GM12878 (cell line): ENCODE measurements at regions not wholly inside any gene's neighbourhood (a gene's known extent, or its start where the extent isn't known, plus 50 kb on each side); places are given as distances from the start of the nearest gene placed in this dataset.

Experiments
- ATAC-seq: fragments of 200-7000 bp; cut with Tn5 transposase; 3 replicates; pipeline ENCODE4 v1.9.1; 2020; ENCODE audit warnings: mild to moderate bottlenecking, moderate library complexity
- BruUV-seq: library from RNA; stranded (reverse); fragments of 400-500 nt; replicated peaks from 2 replicates; lab custom pipeline; 2021; lab: Mats Ljungman, UMichigan
- CTCF ChIA-PET: fragments of 300-600 bp; sonication (Branson Sonifier 250); formaldehyde crosslinking; extraction: SDS; loops from one replicate; lab custom pipeline; 2021; ENCODE audit warnings: inconsistent platforms; lab: Yijun Ruan, JAX
- POLR2A ChIA-PET: fragments of 350-600 bp; formaldehyde crosslinking; extraction: SDS; loops from one replicate; lab custom pipeline; 2021; ENCODE audit warnings: inconsistent platforms; lab: Charles Lee
- RAD21 ChIA-PET: fragments of 300-600 bp; sonication (Branson Sonifier 250); formaldehyde crosslinking; loops from one replicate; lab custom pipeline; 2023; ENCODE audit warnings: antibody characterized with exemption; ENCODE audit not compliant: unreplicated experiment; lab: Charles Lee
- SMC1A ChIA-PET: fragments of 300-600 bp; sonication (Branson Sonifier 250); formaldehyde crosslinking; loops from one replicate; lab custom pipeline; 2023; ENCODE audit not compliant: unreplicated experiment, uncharacterized antibody; lab: Charles Lee
- DNase-seq: peaks from one replicate; pipeline ENCODE4 v3.0.0-alpha.2; 2011; ENCODE audit warnings: low read depth, low spot score
- FAIRE-seq: peaks from 3 replicates; lab custom pipeline; 2011; peaks lifted over from hg19 to GRCh38; lab: Jason Lieb, UNC
- H2AFZ ChIP-seq: 2 replicates; pipeline ENCODE4 v1.6.0; 2011; ENCODE audit warnings: low read depth, low read length, control low read depth; ENCODE audit not compliant: control insufficient read depth
- H3K27ac ChIP-seq: 2 replicates; pipeline ENCODE4 v1.5.1; 2011; ENCODE audit warnings: control low read depth; ENCODE audit not compliant: control insufficient read depth, insufficient read depth
- H3K27me3 ChIP-seq, 2 experiments: replicated peaks in 1 of 2; 2 replicates each; pipeline versions ENCODE4 v1.6.0 to v1.6.1; 2011; ENCODE audit warnings: low read length in 1 of 2; ENCODE audit not compliant: control insufficient read depth in 2 of 2, insufficient read depth in 2 of 2
- H3K36me3 ChIP-seq, 2 experiments: 2 replicates each; pipeline ENCODE4 v1.5.1; 2011; ENCODE audit warnings: low read length in 1 of 2; ENCODE audit not compliant: control insufficient read depth in 2 of 2, insufficient read depth in 2 of 2
- H3K4me1 ChIP-seq: 2 replicates; pipeline ENCODE4 v1.6.1; 2011; ENCODE audit warnings: mild to moderate bottlenecking, low read length, moderate library complexity, mixed read lengths; ENCODE audit not compliant: control insufficient read depth, insufficient read depth
- H3K4me2 ChIP-seq: 2 replicates; pipeline ENCODE4 v1.6.0; 2011; ENCODE audit warnings: control low read depth; ENCODE audit not compliant: control insufficient read depth, insufficient read depth
- H3K4me3 ChIP-seq: fragments of 200-600 bp; sonication (generic); 2 replicates; pipeline ENCODE4 v1.5.1; 2016
- H3K79me2 ChIP-seq: 2 replicates; pipeline ENCODE4 v1.6.0; 2011; ENCODE audit warnings: low read length; ENCODE audit not compliant: control insufficient read depth, insufficient read depth
- H3K9ac ChIP-seq: 2 replicates; pipeline ENCODE4 v1.8.0; 2011; ENCODE audit warnings: low read length, control low read depth, mixed read lengths; ENCODE audit not compliant: control insufficient read depth, insufficient read depth
- H3K9me3 ChIP-seq: replicated peaks from 3 replicates; pipeline ENCODE4 v1.5.1; 2011; ENCODE audit warnings: mild to moderate bottlenecking, low read length; ENCODE audit not compliant: control insufficient read depth, insufficient read depth
- H4K20me1 ChIP-seq: 2 replicates; pipeline ENCODE4 v1.6.0; 2011; ENCODE audit not compliant: control insufficient read depth, insufficient read depth
- BRCA1 ChIP-seq: IDR thresholded peaks from 2 replicates; pipeline ENCODE4 v1.6.1; 2011; ENCODE audit warnings: low read depth, low read length, improper control_type of control experiment
- NR2F1 ChIP-seq: fragments of 450-650 bp; conservative IDR thresholded peaks from 2 replicates; pipeline ENCODE4 v1.6.1; 2017; ENCODE audit warnings: mild to moderate bottlenecking
- TARDBP ChIP-seq: IDR thresholded peaks from 2 replicates; pipeline ENCODE4 v1.6.1; 2016; ENCODE audit warnings: borderline replicate concordance
- TCF3 ChIP-seq: IDR thresholded peaks from 2 replicates; pipeline ENCODE4 v1.6.1; 2012; ENCODE audit warnings: low read depth, mild to moderate bottlenecking, low read length, borderline replicate concordance; ENCODE audit not compliant: insufficient read depth
- ZNF274 ChIP-seq: IDR thresholded peaks from one replicate; pipeline ENCODE4 v1.8.0; 2011; ENCODE audit not compliant: insufficient read length, insufficient read depth
- WGBS: methylation state at CpG from one replicate; pipeline ENCODE4 v1.1.6; 2016; ENCODE audit warnings: low lambda C conversion rate; ENCODE audit not compliant: insufficient replicate concordance, insufficient coverage; ENCODE audit errors: missing lambda C conversion rate; 5-methylcytosine and 5-hydroxymethylcytosine counted together
- in situ Hi-C: fragments of 300-500 bp; cut with MboI; formaldehyde crosslinking; loops from 9 replicates; pipeline ENCODE4 v1.14.3; 2018; ENCODE audit warnings: mixed read lengths
- intact Hi-C: fragments of 100-400 bp; cut with micrococcal nuclease; formaldehyde crosslinking; loops from one replicate; pipeline ENCODE4 v1.14.2; 2022; ENCODE audit not compliant: unreplicated experiment
- TF ChIP-seq, protein P1 (sequence below): IDR thresholded peaks from 2 replicates; pipeline ENCODE4 v1.6.1; 2012; ENCODE audit warnings: mild to moderate bottlenecking, low read depth, low read length

DNA sequence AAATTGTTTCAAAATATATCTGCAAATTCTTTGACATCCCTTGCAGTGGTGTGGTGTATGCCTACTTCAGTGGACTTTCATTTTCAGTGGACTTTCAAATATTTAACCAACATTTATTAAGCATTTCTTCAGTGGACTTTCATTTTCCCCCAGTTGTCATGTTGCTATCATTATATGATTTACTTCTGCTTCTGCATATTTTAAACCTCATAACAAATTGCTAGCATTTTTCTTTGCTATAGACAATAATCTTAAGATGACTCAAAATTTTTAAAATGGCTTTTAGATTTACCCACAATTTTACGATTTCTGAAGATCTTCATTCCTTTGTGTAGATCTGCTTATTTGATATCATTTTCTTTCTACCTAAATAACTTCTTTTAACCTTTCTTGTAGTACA lies 592.7 kb upstream of the SLC35B3 start:
- H4K20me1 ChIP-seq, result no peaks in the 10 kb centered on the region
- POLR2A ChIA-PET, result no interaction called here
- RAD21 ChIA-PET, result no interaction called here
- H3K4me3 ChIP-seq, result no peak overlapping the region
- SMC1A ChIA-PET, result no interaction called here
- H3K9ac ChIP-seq, result no peak overlapping the region
- in situ Hi-C loops (no loop called here), intact Hi-C loops (no loop called here)
- no peak for DNase-seq
- H3K4me2 ChIP-seq, result no peak overlapping the region
- no peak overlapping the region for H2AFZ ChIP-seq
- no peaks in the 10 kb centered on the region for H3K36me3 ChIP-seq
- CTCF ChIA-PET, result no interaction called here
- no peaks in the 10 kb centered on the region for H3K27me3 ChIP-seq
- H3K4me1 ChIP-seq, result no peaks in the 10 kb centered on the region
- no peak for FAIRE-seq
- no peaks in the 10 kb centered on the region for H3K79me2 ChIP-seq
- no TSS peak for BruUV-seq
- ATAC-seq, result no peak
- H3K27ac ChIP-seq, result no peak overlapping the region
- H3K9me3 ChIP-seq, result no peaks in the 10 kb centered on the region
- WGBS, result 33% methylated on average over 1 of the region's 1 CpG
- TF ChIP-seq TARDBP (no peak), TCF3 (no peak), BRCA1 (no peak), NR2F1 (no peak), ZNF274 (no peak)
- TF ChIP-seq, protein P1, sequence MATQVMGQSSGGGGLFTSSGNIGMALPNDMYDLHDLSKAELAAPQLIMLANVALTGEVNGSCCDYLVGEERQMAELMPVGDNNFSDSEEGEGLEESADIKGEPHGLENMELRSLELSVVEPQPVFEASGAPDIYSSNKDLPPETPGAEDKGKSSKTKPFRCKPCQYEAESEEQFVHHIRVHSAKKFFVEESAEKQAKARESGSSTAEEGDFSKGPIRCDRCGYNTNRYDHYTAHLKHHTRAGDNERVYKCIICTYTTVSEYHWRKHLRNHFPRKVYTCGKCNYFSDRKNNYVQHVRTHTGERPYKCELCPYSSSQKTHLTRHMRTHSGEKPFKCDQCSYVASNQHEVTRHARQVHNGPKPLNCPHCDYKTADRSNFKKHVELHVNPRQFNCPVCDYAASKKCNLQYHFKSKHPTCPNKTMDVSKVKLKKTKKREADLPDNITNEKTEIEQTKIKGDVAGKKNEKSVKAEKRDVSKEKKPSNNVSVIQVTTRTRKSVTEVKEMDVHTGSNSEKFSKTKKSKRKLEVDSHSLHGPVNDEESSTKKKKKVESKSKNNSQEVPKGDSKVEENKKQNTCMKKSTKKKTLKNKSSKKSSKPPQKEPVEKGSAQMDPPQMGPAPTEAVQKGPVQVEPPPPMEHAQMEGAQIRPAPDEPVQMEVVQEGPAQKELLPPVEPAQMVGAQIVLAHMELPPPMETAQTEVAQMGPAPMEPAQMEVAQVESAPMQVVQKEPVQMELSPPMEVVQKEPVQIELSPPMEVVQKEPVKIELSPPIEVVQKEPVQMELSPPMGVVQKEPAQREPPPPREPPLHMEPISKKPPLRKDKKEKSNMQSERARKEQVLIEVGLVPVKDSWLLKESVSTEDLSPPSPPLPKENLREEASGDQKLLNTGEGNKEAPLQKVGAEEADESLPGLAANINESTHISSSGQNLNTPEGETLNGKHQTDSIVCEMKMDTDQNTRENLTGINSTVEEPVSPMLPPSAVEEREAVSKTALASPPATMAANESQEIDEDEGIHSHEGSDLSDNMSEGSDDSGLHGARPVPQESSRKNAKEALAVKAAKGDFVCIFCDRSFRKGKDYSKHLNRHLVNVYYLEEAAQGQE, result no peak
